PFSK-1 (cell line): ENCODE measurements at regions not wholly inside any gene's neighbourhood (a gene's known extent, or its start where the extent isn't known, plus 50 kb on each side); places are given as distances from the start of the nearest gene placed in this dataset.

Source experiments
- FOXP2 ChIP-seq: optimal IDR thresholded peaks from 2 replicates; pipeline ENCODE3; 2011; ENCODE audit warnings: borderline replicate concordance, control low read depth, inconsistent platforms; ENCODE audit not compliant: insufficient read depth; ENCODE audit errors: extremely low read length, extremely low read depth
- POLR2AphosphoS5 ChIP-seq: IDR thresholded peaks from 2 replicates; pipeline ENCODE4 v1.6.1; 2012; ENCODE audit warnings: low read depth, mild to moderate bottlenecking, control low read depth, low read length, moderate library complexity
- SIN3A ChIP-seq: IDR thresholded peaks from 2 replicates; pipeline ENCODE4 v1.6.1; 2012; ENCODE audit warnings: mild to moderate bottlenecking, low read length, moderate library complexity, borderline replicate concordance; ENCODE audit not compliant: insufficient read depth
- TAF1 ChIP-seq: IDR thresholded peaks from 2 replicates; pipeline ENCODE4 v1.6.1; 2012; ENCODE audit warnings: low read length, control low read depth, borderline replicate concordance; ENCODE audit not compliant: insufficient read depth
- TF ChIP-seq, protein P1 (sequence below), 2 experiments: IDR thresholded peaks; 2 replicates each; pipeline versions ENCODE4 v1.6.1 to v1.8.0; 2011 to 2012; ENCODE audit warnings: low read depth in 2 of 2, low read length in 2 of 2, control low read depth in 1 of 2, inconsistent platforms in 1 of 2, mild to moderate bottlenecking in 1 of 2, moderate library complexity in 1 of 2; ENCODE audit not compliant: insufficient read depth in 1 of 2

DNA sequence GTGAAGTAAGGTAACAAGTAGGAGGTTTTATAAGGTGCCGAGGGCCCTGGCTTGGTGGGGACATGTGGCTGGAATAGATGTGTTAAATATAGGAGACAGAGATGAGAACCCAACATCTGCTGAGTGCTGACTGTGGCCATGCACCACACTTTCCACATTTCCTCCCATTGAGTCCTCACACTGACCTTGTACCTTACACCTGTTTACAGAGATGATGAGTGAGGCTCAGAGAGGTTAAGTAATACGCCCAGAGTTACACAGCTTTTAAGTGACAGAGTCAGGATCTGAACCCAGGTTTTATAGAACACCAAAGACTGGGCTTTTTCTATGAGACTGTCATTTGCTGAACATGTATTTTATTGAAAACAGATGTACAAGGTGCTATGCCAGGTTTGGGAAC, 70.8 kb upstream of the LTA4H start:
- TF ChIP-seq FOXP2 (no peak), TAF1 (no peak), SIN3A (no peak), POLR2AphosphoS5 (no peak)
- TF ChIP-seq, protein P1, sequence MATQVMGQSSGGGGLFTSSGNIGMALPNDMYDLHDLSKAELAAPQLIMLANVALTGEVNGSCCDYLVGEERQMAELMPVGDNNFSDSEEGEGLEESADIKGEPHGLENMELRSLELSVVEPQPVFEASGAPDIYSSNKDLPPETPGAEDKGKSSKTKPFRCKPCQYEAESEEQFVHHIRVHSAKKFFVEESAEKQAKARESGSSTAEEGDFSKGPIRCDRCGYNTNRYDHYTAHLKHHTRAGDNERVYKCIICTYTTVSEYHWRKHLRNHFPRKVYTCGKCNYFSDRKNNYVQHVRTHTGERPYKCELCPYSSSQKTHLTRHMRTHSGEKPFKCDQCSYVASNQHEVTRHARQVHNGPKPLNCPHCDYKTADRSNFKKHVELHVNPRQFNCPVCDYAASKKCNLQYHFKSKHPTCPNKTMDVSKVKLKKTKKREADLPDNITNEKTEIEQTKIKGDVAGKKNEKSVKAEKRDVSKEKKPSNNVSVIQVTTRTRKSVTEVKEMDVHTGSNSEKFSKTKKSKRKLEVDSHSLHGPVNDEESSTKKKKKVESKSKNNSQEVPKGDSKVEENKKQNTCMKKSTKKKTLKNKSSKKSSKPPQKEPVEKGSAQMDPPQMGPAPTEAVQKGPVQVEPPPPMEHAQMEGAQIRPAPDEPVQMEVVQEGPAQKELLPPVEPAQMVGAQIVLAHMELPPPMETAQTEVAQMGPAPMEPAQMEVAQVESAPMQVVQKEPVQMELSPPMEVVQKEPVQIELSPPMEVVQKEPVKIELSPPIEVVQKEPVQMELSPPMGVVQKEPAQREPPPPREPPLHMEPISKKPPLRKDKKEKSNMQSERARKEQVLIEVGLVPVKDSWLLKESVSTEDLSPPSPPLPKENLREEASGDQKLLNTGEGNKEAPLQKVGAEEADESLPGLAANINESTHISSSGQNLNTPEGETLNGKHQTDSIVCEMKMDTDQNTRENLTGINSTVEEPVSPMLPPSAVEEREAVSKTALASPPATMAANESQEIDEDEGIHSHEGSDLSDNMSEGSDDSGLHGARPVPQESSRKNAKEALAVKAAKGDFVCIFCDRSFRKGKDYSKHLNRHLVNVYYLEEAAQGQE (IDR thresholded peaks at IDR 0.05; ENCODE audit: insufficient read depth in 1 of 2, low read depth in 2 of 2, low read length in 2 of 2): no peak

DNA sequence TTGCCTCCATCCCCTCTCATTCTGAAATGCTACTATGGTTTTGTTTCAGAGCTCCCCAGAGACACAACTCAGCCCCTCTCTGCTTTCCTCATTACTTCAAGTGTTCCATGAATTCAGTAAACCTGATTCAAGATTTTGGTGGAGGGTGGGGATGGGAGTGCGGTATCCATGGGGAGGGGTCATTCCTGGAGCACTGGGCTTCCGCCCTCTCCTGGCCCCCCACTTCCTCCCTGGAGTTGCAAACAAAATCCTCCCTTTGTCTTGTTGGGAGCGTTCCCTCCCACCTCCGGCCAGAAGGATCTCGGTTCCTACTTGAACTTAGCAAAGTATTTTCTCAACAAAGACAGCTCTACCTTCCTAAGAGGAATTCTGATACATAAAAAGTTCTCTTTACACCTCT, 71.8 kb upstream of the LTA4H start:
- TF ChIP-seq POLR2AphosphoS5 (no peak), TAF1 (no peak), SIN3A (no peak), FOXP2 (no peak)
- TF ChIP-seq, protein P1 (IDR thresholded peaks at IDR 0.05; ENCODE audit: insufficient read depth in 1 of 2, low read depth in 2 of 2, low read length in 2 of 2): no peak

DNA sequence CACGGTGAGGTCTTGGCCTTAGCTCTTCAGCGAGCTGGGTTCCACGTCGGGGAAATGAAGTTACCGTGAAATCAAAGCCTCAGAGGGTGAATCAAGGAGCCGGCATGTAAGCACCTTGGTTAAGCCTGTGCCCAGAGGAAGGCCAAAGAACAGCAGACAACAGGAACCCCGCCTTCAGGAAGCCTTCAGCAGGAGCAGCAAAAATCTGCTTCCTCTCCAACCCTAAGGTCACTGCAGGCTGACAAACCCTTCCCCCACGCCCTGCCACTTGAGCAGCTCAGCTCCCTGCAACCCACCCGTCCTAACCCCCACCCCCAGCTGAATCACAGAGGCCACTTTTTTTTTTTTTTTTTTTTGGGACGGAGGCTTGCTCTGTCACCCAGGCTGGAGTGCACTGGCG, 72.9 kb upstream of the LTA4H start:
- TF ChIP-seq FOXP2 (peak; percentile 41), SIN3A (no peak)

DNA sequence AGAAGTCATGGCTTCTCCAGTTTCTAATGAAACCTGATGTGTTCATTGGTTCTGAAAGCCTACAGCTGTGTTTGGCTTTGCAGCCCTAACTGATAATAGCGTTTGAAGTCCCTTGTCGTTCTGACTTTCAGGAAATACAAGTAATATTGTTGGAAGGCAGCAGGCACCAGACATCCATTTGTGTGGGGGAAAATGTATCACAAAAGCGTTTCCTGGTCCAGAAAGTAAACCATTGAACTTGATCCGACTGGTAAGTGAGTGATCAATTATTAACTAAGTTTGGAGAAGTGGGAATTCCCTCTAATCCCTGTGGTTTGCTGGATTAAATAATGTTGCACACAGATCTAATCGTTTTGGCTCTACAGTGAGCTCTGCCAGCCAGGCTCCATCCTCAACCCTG, 77.3 kb upstream of the LTA4H start:
- TF ChIP-seq POLR2AphosphoS5 (no peak), SIN3A (no peak), FOXP2 (no peak), TAF1 (no peak)
- TF ChIP-seq, protein P1 (IDR thresholded peaks at IDR 0.05; ENCODE audit: insufficient read depth in 1 of 2, low read depth in 2 of 2, low read length in 2 of 2): no peak

DNA sequence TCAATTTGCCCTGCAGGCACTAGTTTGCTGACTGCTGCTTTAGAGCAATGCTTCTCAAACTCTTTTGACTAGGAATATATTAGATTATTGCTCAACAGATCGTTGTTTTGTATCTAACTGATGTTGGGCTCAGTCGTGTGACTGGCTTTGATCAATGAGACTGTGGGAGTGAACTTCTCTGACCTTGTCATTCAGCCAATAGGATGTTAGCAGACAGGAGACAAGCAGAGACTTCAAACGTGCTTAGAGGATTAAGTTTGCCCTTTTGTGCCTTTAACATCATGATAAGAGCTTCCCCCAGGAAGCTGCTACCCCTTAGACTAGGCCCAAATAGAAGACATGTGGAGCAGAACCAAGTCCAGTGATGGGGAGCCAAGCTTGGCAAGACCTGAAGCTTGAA, 76.7 kb upstream of the ELK3 start:
- no peak for TF ChIP-seq TAF1
- TF ChIP-seq, protein P1 (IDR thresholded peaks at IDR 0.05; ENCODE audit: insufficient read depth in 1 of 2, low read depth in 2 of 2, low read length in 2 of 2): no peak
- TF ChIP-seq SIN3A: no peak
- no peak for TF ChIP-seq FOXP2
- TF ChIP-seq POLR2AphosphoS5: no peak
